Uterus (tissue), 3 donors: ENCODE measurements at regions not wholly inside any gene's neighbourhood (a gene's known extent, or its start where the extent isn't known, plus 50 kb on each side); places are given as distances from the start of the nearest gene placed in this dataset.
"Not testable (repeated sequence)": the region's sequence is repeated elsewhere in the genome, so short reads cannot be mapped to it uniquely, and the experiment has no call there.

Experiments
- DNase-seq, 2 donors: peaks; one replicate each; pipeline ENCODE4 v3.0.0-alpha.2; 2019 to 2020
- H3K27ac ChIP-seq, 2 donors: fragments of 200-600 bp; sonication (generic); 1 replicate in 1 of 2; 2 replicates in 1 of 2; pipeline ENCODE4 v1.5.1; 2016 to 2018
- H3K27me3 ChIP-seq, 2 donors: fragments of 200-600 bp; sonication (generic); one replicate each; pipeline ENCODE4 v1.5.1; 2018 to 2019; ENCODE audit warnings: control low read depth in 1 of 2
- H3K36me3 ChIP-seq, 2 donors: fragments of 200-600 bp; sonication (generic); one replicate each; pipeline ENCODE4 v1.5.1; 2019; ENCODE audit warnings: control low read depth in 1 of 2
- H3K4me1 ChIP-seq, 2 donors: fragments of 200-600 bp; sonication (generic); one replicate each; pipeline ENCODE4 v1.5.1; 2018 to 2019; ENCODE audit warnings: control low read depth in 1 of 2
- H3K4me3 ChIP-seq, 2 donors: fragments of 200-600 bp; sonication (generic); 1 replicate in 1 of 2; 2 replicates in 1 of 2; pipeline ENCODE4 v1.5.1; 2018 to 2019; ENCODE audit warnings: mild to moderate bottlenecking in 1 of 2
- H3K9me3 ChIP-seq, 2 donors: fragments of 200-600 bp; sonication (generic); one replicate each; pipeline ENCODE4 v1.5.1; 2019; ENCODE audit warnings: control low read depth in 1 of 2
- POLR2A ChIP-seq, 2 donors: fragments of 450-650 bp; IDR thresholded peaks; one replicate each; pipeline ENCODE4 v1.6.1; 2016; ENCODE audit warnings: antibody characterized with exemption in 2 of 2, mild to moderate bottlenecking in 1 of 2, moderate library complexity in 1 of 2
- intact Hi-C: fragments of 100-400 bp; cut with DNase I; formaldehyde crosslinking; loops from one replicate; pipeline ENCODE4 v1.15.1; 2023; ENCODE audit warnings: low total_unique reads
- TF ChIP-seq, protein P1 (sequence below), 4 experiments: fragments of 200-600 bp in 2 of 4; fragments of 450-650 bp in 2 of 4; sonication (generic) in 2 of 4; IDR thresholded peaks; one replicate each; pipeline ENCODE4 v1.5.1; 2016 to 2019; ENCODE audit warnings: antibody characterized with exemption in 4 of 4, mild to moderate bottlenecking in 2 of 4, moderate library complexity in 1 of 4
- donor health status: DM: yes; HTN: yes; CAD: no.

DNA sequence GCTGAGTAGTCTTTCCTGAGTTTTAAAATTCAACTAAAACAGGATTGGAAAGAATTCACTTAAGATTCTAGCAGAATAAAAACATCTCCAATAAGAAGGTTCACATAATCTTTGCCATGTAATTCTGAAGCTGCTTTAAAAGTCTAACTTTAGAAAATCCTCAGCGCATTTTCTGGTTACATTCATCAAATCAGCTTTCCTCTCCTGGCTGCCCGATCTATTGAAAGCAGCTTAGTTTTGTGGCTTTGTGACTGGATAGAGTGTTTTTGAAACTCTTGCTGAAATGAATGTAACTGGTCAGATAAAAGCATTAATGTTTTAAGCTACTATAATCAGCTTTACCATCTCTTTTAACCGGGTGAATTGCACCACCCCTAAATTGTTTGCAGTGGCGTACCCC is 66.8 kb downstream of the DOP1B start:
- intact Hi-C loops, result no loop called here
- TF ChIP-seq, protein P1, sequence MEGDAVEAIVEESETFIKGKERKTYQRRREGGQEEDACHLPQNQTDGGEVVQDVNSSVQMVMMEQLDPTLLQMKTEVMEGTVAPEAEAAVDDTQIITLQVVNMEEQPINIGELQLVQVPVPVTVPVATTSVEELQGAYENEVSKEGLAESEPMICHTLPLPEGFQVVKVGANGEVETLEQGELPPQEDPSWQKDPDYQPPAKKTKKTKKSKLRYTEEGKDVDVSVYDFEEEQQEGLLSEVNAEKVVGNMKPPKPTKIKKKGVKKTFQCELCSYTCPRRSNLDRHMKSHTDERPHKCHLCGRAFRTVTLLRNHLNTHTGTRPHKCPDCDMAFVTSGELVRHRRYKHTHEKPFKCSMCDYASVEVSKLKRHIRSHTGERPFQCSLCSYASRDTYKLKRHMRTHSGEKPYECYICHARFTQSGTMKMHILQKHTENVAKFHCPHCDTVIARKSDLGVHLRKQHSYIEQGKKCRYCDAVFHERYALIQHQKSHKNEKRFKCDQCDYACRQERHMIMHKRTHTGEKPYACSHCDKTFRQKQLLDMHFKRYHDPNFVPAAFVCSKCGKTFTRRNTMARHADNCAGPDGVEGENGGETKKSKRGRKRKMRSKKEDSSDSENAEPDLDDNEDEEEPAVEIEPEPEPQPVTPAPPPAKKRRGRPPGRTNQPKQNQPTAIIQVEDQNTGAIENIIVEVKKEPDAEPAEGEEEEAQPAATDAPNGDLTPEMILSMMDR (IDR thresholded peaks at IDR 0.05), result no peak
- TF ChIP-seq POLR2A (IDR thresholded peaks at IDR 0.05), result no peak
- no peak overlapping the region for H3K4me3 ChIP-seq
- no peaks in the 10 kb centered on the region for H3K36me3 ChIP-seq
- H3K27ac ChIP-seq, result no peak overlapping the region
- no peaks in the 10 kb centered on the region for H3K4me1 ChIP-seq
- H3K27me3 ChIP-seq, result no peaks in the 10 kb centered on the region
- H3K9me3 ChIP-seq, result no peaks in the 10 kb centered on the region
- DNase-seq, result no peak

DNA sequence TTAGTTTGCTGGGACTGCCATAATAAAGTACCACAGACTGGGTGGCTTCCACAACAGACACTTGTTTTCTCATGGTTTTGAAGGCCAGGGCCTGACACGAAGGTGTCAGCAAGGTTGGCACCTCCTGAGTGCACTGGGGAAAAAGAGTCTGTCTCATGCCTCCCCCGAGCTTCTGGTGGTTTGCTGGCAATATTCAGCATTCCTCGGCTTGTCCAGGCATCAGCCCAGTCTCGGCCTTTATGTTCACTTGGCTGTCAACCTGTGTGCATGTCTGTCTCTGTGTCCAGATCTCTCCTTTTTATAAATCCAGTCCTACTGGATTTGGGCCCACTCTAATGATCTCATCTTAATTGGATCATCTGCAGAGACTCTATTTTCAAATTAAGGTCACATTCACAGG is 72.6 kb downstream of the DOP1B start:
- no peaks in the 10 kb centered on the region for H3K36me3 ChIP-seq
- no peaks in the 10 kb centered on the region for H3K9me3 ChIP-seq
- H3K27me3 ChIP-seq, result no peaks in the 10 kb centered on the region
- DNase-seq, result no peak
- intact Hi-C loops, result no loop called here
- no peaks in the 10 kb centered on the region for H3K4me1 ChIP-seq
- no peak overlapping the region for H3K4me3 ChIP-seq
- H3K27ac ChIP-seq, result no peak overlapping the region
- TF ChIP-seq POLR2A (IDR thresholded peaks at IDR 0.05), result no peak
- TF ChIP-seq, protein P1 (IDR thresholded peaks at IDR 0.05), result no peak

DNA sequence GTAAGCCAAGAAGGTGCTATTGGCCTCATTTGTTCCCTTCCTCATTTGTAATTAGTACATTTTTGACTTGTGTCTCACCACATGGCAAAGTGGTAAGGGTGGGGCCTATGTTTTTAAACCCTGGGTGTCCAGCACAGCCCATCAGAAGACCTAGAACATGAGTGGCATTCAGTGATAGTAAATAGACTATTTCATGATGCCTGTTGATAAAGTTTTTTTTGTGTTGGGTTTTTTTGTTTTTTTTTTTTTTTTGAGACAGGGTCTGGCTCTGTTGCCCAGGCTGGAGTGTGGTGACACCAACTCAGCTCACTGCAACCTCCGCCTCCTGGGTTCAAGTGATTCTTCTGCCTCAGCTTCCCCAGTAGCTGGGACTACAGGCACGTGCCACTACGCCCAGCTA is 74.8 kb downstream of the DOP1B start:
- H3K36me3 ChIP-seq, H3K9me3 ChIP-seq, DNase-seq, H3K27me3 ChIP-seq, intact Hi-C loops, H3K27ac ChIP-seq, H3K4me3 ChIP-seq, H3K4me1 ChIP-seq: not testable (repeated sequence)

DNA sequence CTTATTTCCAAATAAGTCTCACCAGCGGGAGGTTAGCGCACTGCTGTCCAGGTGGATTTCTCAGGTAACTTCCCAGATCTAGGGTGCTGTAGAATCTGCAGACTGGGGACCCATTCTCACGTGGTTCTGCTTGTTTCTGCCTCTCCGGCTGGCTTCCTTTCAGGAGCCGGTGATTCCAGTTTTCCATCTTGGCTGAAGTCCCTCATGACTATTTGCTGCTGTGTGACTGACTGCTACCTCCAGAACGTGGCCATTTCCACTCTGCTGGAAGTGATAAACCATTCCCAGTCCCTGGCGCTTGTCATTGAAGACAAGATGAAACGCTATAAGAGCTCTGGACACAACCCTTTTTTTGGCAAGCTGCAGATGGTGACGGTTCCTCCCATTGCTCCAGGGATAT is 76.0 kb downstream of the DOP1B start:
- no peak for DNase-seq
- TF ChIP-seq, protein P1 (IDR thresholded peaks at IDR 0.05), result no peak
- no peak for TF ChIP-seq POLR2A (IDR thresholded peaks at IDR 0.05)
- intact Hi-C loops, result no loop called here
- Histone ChIP-seq H3K27ac (no peak overlapping the region), H3K4me3 (no peak overlapping the region), H3K27me3 (no peaks in the 10 kb centered on the region), H3K4me1 (no peaks in the 10 kb centered on the region), H3K9me3 (no peaks in the 10 kb centered on the region), H3K36me3 (no peaks in the 10 kb centered on the region)

DNA sequence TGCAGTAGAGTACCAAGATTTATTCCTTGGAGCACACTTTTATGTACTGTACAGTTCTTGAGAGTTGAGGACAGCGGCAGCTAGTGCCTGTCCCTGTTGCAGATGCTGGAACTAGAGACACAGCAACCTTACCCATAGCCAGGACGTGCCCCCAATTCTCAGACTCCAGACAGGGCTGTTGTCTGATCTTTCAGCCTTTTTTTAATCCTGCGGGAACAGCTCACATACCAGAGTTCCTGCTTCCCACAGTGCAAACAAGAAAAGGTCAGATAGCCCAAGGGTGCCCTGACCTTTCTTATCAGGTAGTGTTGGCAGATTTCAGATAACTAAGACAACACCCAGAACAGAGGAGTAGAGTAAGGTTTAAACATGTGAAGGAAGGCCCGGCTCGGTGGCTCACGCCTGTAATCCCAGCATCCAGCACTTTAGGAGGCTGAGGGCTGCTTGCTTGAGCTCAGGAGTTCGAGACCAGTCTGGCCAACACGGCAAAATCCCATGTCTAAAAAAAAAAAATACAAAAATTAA is 78.5 kb downstream of the DOP1B start:
- Histone ChIP-seq H3K36me3 (no peaks in the 10 kb centered on the region), H3K4me3 (no peak overlapping the region), H3K27ac (no peak overlapping the region), H3K27me3 (no peaks in the 10 kb centered on the region), H3K9me3 (no peaks in the 10 kb centered on the region), H3K4me1 (no peaks in the 10 kb centered on the region)
- no peak for DNase-seq
- TF ChIP-seq POLR2A (IDR thresholded peaks at IDR 0.05), result no peak
- TF ChIP-seq, protein P1 (IDR thresholded peaks at IDR 0.05), result no peak
- intact Hi-C loops, result no loop called here
